ENCODE measurements at regions not wholly inside any gene's neighbourhood (a gene's known extent, or its start where the extent isn't known, plus 50 kb on each side); places are given as distances from the start of the nearest gene placed in this dataset.

DNA sequence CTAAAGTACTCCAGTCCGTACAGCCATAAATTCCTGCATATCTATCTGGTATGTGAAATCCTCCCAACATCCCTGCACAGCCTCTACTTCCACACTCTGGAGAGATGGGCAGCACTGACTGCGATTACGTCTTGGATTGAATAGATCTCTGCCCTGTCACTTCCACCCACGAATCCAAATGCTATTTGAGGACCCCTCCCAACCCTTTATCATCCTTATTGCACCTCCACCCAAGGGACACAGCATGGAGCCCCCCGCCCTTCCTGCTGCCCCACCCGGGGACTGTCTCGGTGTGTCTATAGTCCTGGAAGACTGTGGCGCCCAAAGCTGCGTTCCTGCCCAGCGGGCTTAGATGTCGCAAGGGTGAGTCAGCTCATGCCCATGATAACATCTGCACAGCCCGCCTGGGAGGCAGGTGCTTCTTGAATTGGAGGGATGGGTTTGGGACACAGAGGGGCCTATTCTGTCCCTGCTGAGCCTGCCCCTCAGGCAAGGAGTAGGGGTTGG lies 105.7 kb upstream of the HAND1 start:
- TF ChIP-seq POLR2A (IDR thresholded peaks at IDR 0.05), result no peak
- TF ChIP-seq, protein P1, sequence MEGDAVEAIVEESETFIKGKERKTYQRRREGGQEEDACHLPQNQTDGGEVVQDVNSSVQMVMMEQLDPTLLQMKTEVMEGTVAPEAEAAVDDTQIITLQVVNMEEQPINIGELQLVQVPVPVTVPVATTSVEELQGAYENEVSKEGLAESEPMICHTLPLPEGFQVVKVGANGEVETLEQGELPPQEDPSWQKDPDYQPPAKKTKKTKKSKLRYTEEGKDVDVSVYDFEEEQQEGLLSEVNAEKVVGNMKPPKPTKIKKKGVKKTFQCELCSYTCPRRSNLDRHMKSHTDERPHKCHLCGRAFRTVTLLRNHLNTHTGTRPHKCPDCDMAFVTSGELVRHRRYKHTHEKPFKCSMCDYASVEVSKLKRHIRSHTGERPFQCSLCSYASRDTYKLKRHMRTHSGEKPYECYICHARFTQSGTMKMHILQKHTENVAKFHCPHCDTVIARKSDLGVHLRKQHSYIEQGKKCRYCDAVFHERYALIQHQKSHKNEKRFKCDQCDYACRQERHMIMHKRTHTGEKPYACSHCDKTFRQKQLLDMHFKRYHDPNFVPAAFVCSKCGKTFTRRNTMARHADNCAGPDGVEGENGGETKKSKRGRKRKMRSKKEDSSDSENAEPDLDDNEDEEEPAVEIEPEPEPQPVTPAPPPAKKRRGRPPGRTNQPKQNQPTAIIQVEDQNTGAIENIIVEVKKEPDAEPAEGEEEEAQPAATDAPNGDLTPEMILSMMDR (IDR thresholded peaks at IDR 0.05), result no peak
- Histone ChIP-seq H3K27ac (no peak overlapping the region), H3K4me1 (no peaks in the 10 kb centered on the region), H3K36me3 (no peaks in the 10 kb centered on the region), H3K27me3 (peaks cover 0 to 62% (median 0%) of the 10 kb centered on the region in 4 donors), H3K9me3 (no peaks in the 10 kb centered on the region), H3K4me3 (no peak overlapping the region)
- intact Hi-C loops (cut with DNase I), result no loop called here
- WGBS, 2 donors, result 58 to 69% methylated on average over 4 of the region's 12 CpGs
- no peak for DNase-seq

- no peak for DNase-seq
- no peak for TF ChIP-seq POLR2A (IDR thresholded peaks at IDR 0.05)
- TF ChIP-seq, protein P1 (IDR thresholded peaks at IDR 0.05), result no peak
- Histone ChIP-seq H3K4me1 (no peaks in the 10 kb centered on the region), H3K9me3 (no peaks in the 10 kb centered on the region), H3K27me3 (peaks cover 0 to 72% (median 0%) of the 10 kb centered on the region in 4 donors), H3K4me3 (no peak overlapping the region), H3K36me3 (no peaks in the 10 kb centered on the region), H3K27ac (no peak overlapping the region)
- WGBS, 2 donors, result 75 to 76% methylated on average over 6 of the region's 6 CpGs
- intact Hi-C loops (cut with DNase I), result no loop called here
Observed at GRCh38 chr5:154580422-154580821, 102.4 kb upstream of the HAND1 start.

- Histone ChIP-seq H3K4me1 (no peaks in the 10 kb centered on the region), H3K27ac (no peak overlapping the region), H3K4me3 (no peak overlapping the region), H3K36me3 (no peaks in the 10 kb centered on the region), H3K27me3 (peaks cover 0 to 74% (median 0%) of the 10 kb centered on the region in 4 donors), H3K9me3 (no peaks in the 10 kb centered on the region)
- no peak for DNase-seq
- TF ChIP-seq, protein P1 (IDR thresholded peaks at IDR 0.05), result no peak
- no peak for TF ChIP-seq POLR2A (IDR thresholded peaks at IDR 0.05)
- WGBS, 2 donors, result 50% methylated on average over 1 of the region's 1 CpG; no CpG with 5 or more reads in 1 of the 2 donors
- intact Hi-C loops (cut with DNase I), result no loop called here
Observed at GRCh38 chr5:154577416-154577815, 99.4 kb upstream of the HAND1 start.

DNA sequence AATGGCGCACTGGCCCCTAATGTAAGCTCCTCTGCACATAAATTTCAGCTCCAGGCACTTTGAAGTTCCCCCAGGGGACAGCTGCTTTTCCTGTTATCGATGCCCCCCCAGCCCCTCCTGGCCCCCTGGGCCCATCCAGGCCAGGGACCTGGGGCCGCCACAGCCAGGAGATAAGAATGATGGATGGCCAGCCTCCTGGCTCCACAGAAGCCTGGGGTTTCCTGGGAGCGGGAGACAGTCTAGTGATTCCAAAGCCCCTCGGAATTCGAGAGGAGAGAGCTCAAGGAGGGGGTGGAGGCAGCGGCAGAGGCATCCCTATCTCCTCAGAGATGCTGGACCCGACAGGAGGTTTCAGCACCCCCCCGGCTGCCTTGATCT lies 98.4 kb upstream of the HAND1 start:
- no peak for TF ChIP-seq POLR2A (IDR thresholded peaks at IDR 0.05)
- TF ChIP-seq, protein P1 (IDR thresholded peaks at IDR 0.05), result no peak
- H3K9me3 ChIP-seq, result no peaks in the 10 kb centered on the region
- WGBS, 2 donors, result 33 to 40% methylated on average over 2 to 8 of the region's 9 CpGs
- no peak overlapping the region for H3K4me3 ChIP-seq
- no peaks in the 10 kb centered on the region for H3K4me1 ChIP-seq
- H3K36me3 ChIP-seq, result no peaks in the 10 kb centered on the region
- no peak overlapping the region for H3K27ac ChIP-seq
- H3K27me3 ChIP-seq, result peaks cover 0 to 71% (median 0%) of the 10 kb centered on the region in 4 donors
- intact Hi-C loops (cut with DNase I), result no loop called here
- DNase-seq, result no peak

GRCh38 chr5:154575546-154576428 lies 97.8 kb upstream of the HAND1 start:
- H3K4me1 ChIP-seq, result no peaks in the 10 kb centered on the region
- no peak for DNase-seq
- H3K36me3 ChIP-seq, result no peaks in the 10 kb centered on the region
- H3K4me3 ChIP-seq, result no peak overlapping the region
- TF ChIP-seq, protein P1 (IDR thresholded peaks at IDR 0.05), result no peak
- no peak for TF ChIP-seq POLR2A (IDR thresholded peaks at IDR 0.05)
- H3K9me3 ChIP-seq, result no peaks in the 10 kb centered on the region
- intact Hi-C loops (cut with DNase I), result no loop called here
- H3K27me3 ChIP-seq, result peaks cover 0 to 71% (median 0%) of the 10 kb centered on the region in 4 donors
- 24% methylated on average over 10 to 11 of the region's 11 CpGs for WGBS, 2 donors
- no peak overlapping the region for H3K27ac ChIP-seq

Data from esophagus squamous epithelium (tissue), 5 donors.